ENCODE measurements at regions not wholly inside any gene's neighbourhood (a gene's known extent, or its start where the extent isn't known, plus 50 kb on each side); places are given as distances from the start of the nearest gene placed in this dataset.
"Not testable (repeated sequence)": the region's sequence is repeated elsewhere in the genome, so short reads cannot be mapped to it uniquely, and the experiment has no call there.

- Histone ChIP-seq H3K36me3 (ENCODE audit: control insufficient read depth, insufficient read depth, low read length) (no peaks in the 10 kb centered on the region), H3K9me3 (ENCODE audit: control insufficient read depth, insufficient read depth, low read length) (no peaks in the 10 kb centered on the region), H3K4me3 (ENCODE audit: low read length) (no peak overlapping the region), H3K4me1 (ENCODE audit: control insufficient read depth, insufficient read depth, low read length) (no peaks in the 10 kb centered on the region), H3K27ac (ENCODE audit: low read length) (no peak overlapping the region), H3K27me3 (ENCODE audit: control insufficient read depth, insufficient read depth, low read length) (no peaks in the 10 kb centered on the region)
- no peak for DNase-seq (ENCODE audit: low read depth, low spot score)
- WGBS (ENCODE audit: insufficient coverage, insufficient read length): no CpG with 5 or more reads among the region's 4 CpGs
These were observed 1000.4 kb downstream of the MAT2B start for GRCh38 chr5:164505791-164506190.

GRCh38 chr5:164518067-164518740 lies 1012.8 kb downstream of the MAT2B start:
- Histone ChIP-seq H3K27ac (ENCODE audit: low read length) (no peak overlapping the region), H3K4me3 (ENCODE audit: low read length) (no peak overlapping the region), H3K27me3 (ENCODE audit: control insufficient read depth, insufficient read depth, low read length) (no peaks in the 10 kb centered on the region), H3K9me3 (ENCODE audit: control insufficient read depth, insufficient read depth, low read length) (no peaks in the 10 kb centered on the region), H3K36me3 (ENCODE audit: control insufficient read depth, insufficient read depth, low read length) (no peaks in the 10 kb centered on the region), H3K4me1 (ENCODE audit: control insufficient read depth, insufficient read depth, low read length) (no peaks in the 10 kb centered on the region; the same call in 1 of the 2 replicates)
- DNase-seq (ENCODE audit: low read depth, low spot score): no peak
- no CpG with 5 or more reads among the region's 1 CpG for WGBS (ENCODE audit: insufficient coverage, insufficient read length)

GRCh38 chr5:164518741-164519080 lies 1013.3 kb downstream of the MAT2B start:
- H3K27ac ChIP-seq (ENCODE audit: low read length): no peak overlapping the region
- WGBS (ENCODE audit: insufficient coverage, insufficient read length): no CpG with 5 or more reads among the region's 4 CpGs
- H3K4me3 ChIP-seq (ENCODE audit: low read length): no peak overlapping the region
- H3K9me3 ChIP-seq (ENCODE audit: control insufficient read depth, insufficient read depth, low read length): no peaks in the 10 kb centered on the region
- no peak for DNase-seq (ENCODE audit: low read depth, low spot score)
- no peaks in the 10 kb centered on the region for H3K36me3 ChIP-seq (ENCODE audit: control insufficient read depth, insufficient read depth, low read length)
- H3K27me3 ChIP-seq (ENCODE audit: control insufficient read depth, insufficient read depth, low read length): no peaks in the 10 kb centered on the region
- no peaks in the 10 kb centered on the region; the same call in 1 of the 2 replicates for H3K4me1 ChIP-seq (ENCODE audit: control insufficient read depth, insufficient read depth, low read length)

- no peaks in the 10 kb centered on the region for H3K36me3 ChIP-seq (ENCODE audit: control insufficient read depth, insufficient read depth, low read length)
- no CpG with 5 or more reads among the region's 4 CpGs for WGBS (ENCODE audit: insufficient coverage, insufficient read length)
- no peaks in the 10 kb centered on the region for H3K4me1 ChIP-seq (ENCODE audit: control insufficient read depth, insufficient read depth, low read length)
- no peak overlapping the region for H3K4me3 ChIP-seq (ENCODE audit: low read length)
- H3K9me3 ChIP-seq (ENCODE audit: control insufficient read depth, insufficient read depth, low read length): no peaks in the 10 kb centered on the region
- no peak for DNase-seq (ENCODE audit: low read depth, low spot score)
- no peak overlapping the region for H3K27ac ChIP-seq (ENCODE audit: low read length)
- H3K27me3 ChIP-seq (ENCODE audit: control insufficient read depth, insufficient read depth, low read length): no peaks in the 10 kb centered on the region
These were observed 1026.9 kb downstream of the MAT2B start for GRCh38 chr5:164532235-164532900.

- not testable (repeated sequence) for DNase-seq (ENCODE audit: low read depth, low spot score); H3K4me3 ChIP-seq (ENCODE audit: low read length); H3K9me3 ChIP-seq (ENCODE audit: control insufficient read depth, insufficient read depth, low read length); H3K27ac ChIP-seq (ENCODE audit: low read length); H3K36me3 ChIP-seq (ENCODE audit: control insufficient read depth, insufficient read depth, low read length); H3K4me1 ChIP-seq (ENCODE audit: control insufficient read depth, insufficient read depth, low read length); H3K27me3 ChIP-seq (ENCODE audit: control insufficient read depth, insufficient read depth, low read length)
- WGBS (ENCODE audit: insufficient coverage, insufficient read length): no CpG with 5 or more reads among the region's 7 CpGs
These were observed 1028.0 kb downstream of the MAT2B start for GRCh38 chr5:164533426-164533825.

GRCh38 chr5:164540174-164540573 lies 1034.8 kb downstream of the MAT2B start:
- no peaks in the 10 kb centered on the region for H3K9me3 ChIP-seq (ENCODE audit: control insufficient read depth, insufficient read depth, low read length)
- H3K4me1 ChIP-seq (ENCODE audit: control insufficient read depth, insufficient read depth, low read length): no peaks in the 10 kb centered on the region
- no peak overlapping the region for H3K4me3 ChIP-seq (ENCODE audit: low read length)
- no CpG with 5 or more reads among the region's 2 CpGs for WGBS (ENCODE audit: insufficient coverage, insufficient read length)
- no peak for DNase-seq (ENCODE audit: low read depth, low spot score)
- no peaks in the 10 kb centered on the region for H3K36me3 ChIP-seq (ENCODE audit: control insufficient read depth, insufficient read depth, low read length)
- H3K27me3 ChIP-seq (ENCODE audit: control insufficient read depth, insufficient read depth, low read length): no peaks in the 10 kb centered on the region
- H3K27ac ChIP-seq (ENCODE audit: low read length): no peak overlapping the region

GRCh38 chr5:164545507-164545906 lies 1040.1 kb downstream of the MAT2B start:
- no peak for DNase-seq (ENCODE audit: low read depth, low spot score)
- Histone ChIP-seq H3K27ac (ENCODE audit: low read length) (no peak overlapping the region), H3K4me1 (ENCODE audit: control insufficient read depth, insufficient read depth, low read length) (no peaks in the 10 kb centered on the region)

GRCh38 chr5:164553851-164554250 lies 1048.4 kb downstream of the MAT2B start:
- no peak overlapping the region for H3K27ac ChIP-seq (ENCODE audit: low read length)
- no peaks in the 10 kb centered on the region for H3K4me1 ChIP-seq (ENCODE audit: control insufficient read depth, insufficient read depth, low read length)
- no CpG with 5 or more reads among the region's 3 CpGs for WGBS (ENCODE audit: insufficient coverage, insufficient read length)
- no peaks in the 10 kb centered on the region for H3K27me3 ChIP-seq (ENCODE audit: control insufficient read depth, insufficient read depth, low read length)
- no peak for DNase-seq (ENCODE audit: low read depth, low spot score)
- no peaks in the 10 kb centered on the region for H3K9me3 ChIP-seq (ENCODE audit: control insufficient read depth, insufficient read depth, low read length)
- H3K4me3 ChIP-seq (ENCODE audit: low read length): no peak overlapping the region
- no peaks in the 10 kb centered on the region for H3K36me3 ChIP-seq (ENCODE audit: control insufficient read depth, insufficient read depth, low read length)

More at GRCh38 chr5:164545507-164545906, 1040.1 kb downstream of the MAT2B start:
- H3K36me3 ChIP-seq (ENCODE audit: control insufficient read depth, insufficient read depth, low read length): no peaks in the 10 kb centered on the region
- H3K4me3 ChIP-seq (ENCODE audit: low read length): no peak overlapping the region
- H3K27me3 ChIP-seq (ENCODE audit: control insufficient read depth, insufficient read depth, low read length): no peaks in the 10 kb centered on the region
- WGBS (ENCODE audit: insufficient coverage, insufficient read length): no CpG with 5 or more reads among the region's 6 CpGs
- H3K9me3 ChIP-seq (ENCODE audit: control insufficient read depth, insufficient read depth, low read length): no peaks in the 10 kb centered on the region

- no peak overlapping the region for H3K4me3 ChIP-seq (ENCODE audit: low read length)
- H3K9me3 ChIP-seq (ENCODE audit: control insufficient read depth, insufficient read depth, low read length): no peaks in the 10 kb centered on the region
- WGBS (ENCODE audit: insufficient coverage, insufficient read length): no CpG with 5 or more reads among the region's 2 CpGs
- no peaks in the 10 kb centered on the region for H3K36me3 ChIP-seq (ENCODE audit: control insufficient read depth, insufficient read depth, low read length)
- DNase-seq (ENCODE audit: low read depth, low spot score): no peak
- no peak overlapping the region for H3K27ac ChIP-seq (ENCODE audit: low read length)
- no peaks in the 10 kb centered on the region for H3K27me3 ChIP-seq (ENCODE audit: control insufficient read depth, insufficient read depth, low read length)
- H3K4me1 ChIP-seq (ENCODE audit: control insufficient read depth, insufficient read depth, low read length): no peaks in the 10 kb centered on the region
These were observed 1050.4 kb downstream of the MAT2B start for GRCh38 chr5:164555809-164556208.

- no peaks in the 10 kb centered on the region for H3K9me3 ChIP-seq (ENCODE audit: control insufficient read depth, insufficient read depth, low read length)
- H3K27me3 ChIP-seq (ENCODE audit: control insufficient read depth, insufficient read depth, low read length): no peaks in the 10 kb centered on the region
- H3K36me3 ChIP-seq (ENCODE audit: control insufficient read depth, insufficient read depth, low read length): no peaks in the 10 kb centered on the region
- no peak overlapping the region for H3K4me3 ChIP-seq (ENCODE audit: low read length)
- DNase-seq (ENCODE audit: low read depth, low spot score): no peak
- no peak overlapping the region for H3K27ac ChIP-seq (ENCODE audit: low read length)
- no peaks in the 10 kb centered on the region for H3K4me1 ChIP-seq (ENCODE audit: control insufficient read depth, insufficient read depth, low read length)
- WGBS (ENCODE audit: insufficient coverage, insufficient read length): no CpG with 5 or more reads among the region's 4 CpGs
These were observed 1054.8 kb downstream of the MAT2B start for GRCh38 chr5:164560216-164560615.
